Kidney epithelial cell (primary cell): ENCODE measurements at regions not wholly inside any gene's neighbourhood (a gene's known extent, or its start where the extent isn't known, plus 50 kb on each side); places are given as distances from the start of the nearest gene placed in this dataset.
"Not testable (repeated sequence)": the region's sequence is repeated elsewhere in the genome, so short reads cannot be mapped to it uniquely, and the experiment has no call there.

Experiments used
- DNase-seq: peaks from one replicate; pipeline ENCODE4 v3.0.0-alpha.2; 2010; ENCODE audit warnings: low read depth
- H3K27me3 ChIP-seq: 2 replicates; pipeline ENCODE4 v1.6.0; 2011; ENCODE audit warnings: low read length; ENCODE audit not compliant: control insufficient read depth, insufficient read depth
- H3K36me3 ChIP-seq: 2 replicates; pipeline ENCODE4 v1.5.1; 2011; ENCODE audit warnings: low read length; ENCODE audit not compliant: control insufficient read depth, insufficient read depth
- H3K4me3 ChIP-seq: 2 replicates; pipeline ENCODE4 v1.5.1; 2011; ENCODE audit warnings: low read depth, mild to moderate bottlenecking, control low read depth, low read length
- TF ChIP-seq, protein P1 (sequence below): IDR thresholded peaks from 2 replicates; pipeline ENCODE4 v1.5.1; 2011; ENCODE audit warnings: mild to moderate bottlenecking, moderate library complexity, low read length, control low read depth, inconsistent platforms; ENCODE audit not compliant: insufficient read depth, poor library complexity, severe bottlenecking

DNA sequence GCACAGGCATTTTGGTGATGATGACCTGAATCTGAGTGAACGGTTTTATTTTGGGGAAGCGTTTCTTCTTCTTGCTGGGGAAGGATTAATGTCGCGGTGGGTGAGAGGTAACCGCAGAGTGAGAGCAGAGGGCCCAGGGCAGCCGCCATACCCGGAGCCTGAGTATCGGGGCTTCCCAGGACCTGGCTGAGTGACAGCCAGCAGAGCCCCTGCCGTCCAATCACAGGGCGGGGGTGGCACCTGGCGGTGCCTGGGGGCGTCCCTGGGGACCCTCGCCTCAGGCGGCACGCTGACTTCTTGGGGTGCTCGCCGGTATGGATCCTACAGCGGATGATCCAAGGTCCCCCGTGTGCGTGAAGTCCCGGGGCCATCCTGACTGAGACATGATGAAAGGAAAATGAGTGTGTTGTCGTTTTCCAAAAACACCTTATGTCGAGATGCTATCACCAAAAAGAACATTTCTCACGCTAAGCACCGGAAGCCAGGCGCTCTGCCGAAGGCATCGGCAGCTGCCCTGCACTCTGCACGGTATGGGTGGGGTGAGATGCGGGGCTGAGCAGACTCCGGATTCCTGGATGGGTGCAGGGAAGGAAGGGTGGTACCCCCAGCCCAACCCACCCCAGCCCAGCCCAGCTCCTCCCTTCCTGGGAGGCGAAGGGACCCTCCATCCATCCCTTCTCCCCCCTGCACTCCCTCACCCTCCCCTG lies 227.9 kb upstream of the SHH start:
- TF ChIP-seq, protein P1, sequence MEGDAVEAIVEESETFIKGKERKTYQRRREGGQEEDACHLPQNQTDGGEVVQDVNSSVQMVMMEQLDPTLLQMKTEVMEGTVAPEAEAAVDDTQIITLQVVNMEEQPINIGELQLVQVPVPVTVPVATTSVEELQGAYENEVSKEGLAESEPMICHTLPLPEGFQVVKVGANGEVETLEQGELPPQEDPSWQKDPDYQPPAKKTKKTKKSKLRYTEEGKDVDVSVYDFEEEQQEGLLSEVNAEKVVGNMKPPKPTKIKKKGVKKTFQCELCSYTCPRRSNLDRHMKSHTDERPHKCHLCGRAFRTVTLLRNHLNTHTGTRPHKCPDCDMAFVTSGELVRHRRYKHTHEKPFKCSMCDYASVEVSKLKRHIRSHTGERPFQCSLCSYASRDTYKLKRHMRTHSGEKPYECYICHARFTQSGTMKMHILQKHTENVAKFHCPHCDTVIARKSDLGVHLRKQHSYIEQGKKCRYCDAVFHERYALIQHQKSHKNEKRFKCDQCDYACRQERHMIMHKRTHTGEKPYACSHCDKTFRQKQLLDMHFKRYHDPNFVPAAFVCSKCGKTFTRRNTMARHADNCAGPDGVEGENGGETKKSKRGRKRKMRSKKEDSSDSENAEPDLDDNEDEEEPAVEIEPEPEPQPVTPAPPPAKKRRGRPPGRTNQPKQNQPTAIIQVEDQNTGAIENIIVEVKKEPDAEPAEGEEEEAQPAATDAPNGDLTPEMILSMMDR: no peak
- no peak for DNase-seq
- no peak overlapping the region for H3K4me3 ChIP-seq

DNA sequence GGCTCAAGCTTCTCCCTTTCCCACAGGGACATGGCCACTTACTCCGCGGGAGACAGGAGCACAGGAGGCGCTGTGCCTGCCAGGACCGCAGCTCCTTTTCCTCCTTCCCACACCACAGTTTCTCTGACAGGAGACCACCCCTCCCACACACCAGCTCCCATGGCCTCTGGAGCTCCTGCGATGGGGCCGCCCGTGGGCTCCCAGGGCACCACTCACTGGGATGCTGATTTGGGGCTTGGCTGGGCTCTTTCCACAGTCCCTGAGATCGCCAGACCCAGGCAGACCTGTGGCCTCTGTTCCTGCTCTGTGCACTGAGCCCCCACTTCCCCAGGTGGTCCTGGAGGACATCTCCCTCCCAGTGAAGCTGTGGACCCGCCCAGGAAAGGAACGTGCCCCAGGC lies 226.9 kb upstream of the SHH start:
- TF ChIP-seq, protein P1: no peak
- no peak for DNase-seq
- H3K36me3 ChIP-seq: no peaks in the 10 kb centered on the region
- H3K27me3 ChIP-seq: peaks cover 7% of the 10 kb centered on the region
- H3K4me3 ChIP-seq: no peak overlapping the region

More for the DNA sequence above, 227.9 kb upstream of the SHH start:
- Histone ChIP-seq H3K36me3 (no peaks in the 10 kb centered on the region), H3K27me3 (peaks cover 7% of the 10 kb centered on the region)

DNA sequence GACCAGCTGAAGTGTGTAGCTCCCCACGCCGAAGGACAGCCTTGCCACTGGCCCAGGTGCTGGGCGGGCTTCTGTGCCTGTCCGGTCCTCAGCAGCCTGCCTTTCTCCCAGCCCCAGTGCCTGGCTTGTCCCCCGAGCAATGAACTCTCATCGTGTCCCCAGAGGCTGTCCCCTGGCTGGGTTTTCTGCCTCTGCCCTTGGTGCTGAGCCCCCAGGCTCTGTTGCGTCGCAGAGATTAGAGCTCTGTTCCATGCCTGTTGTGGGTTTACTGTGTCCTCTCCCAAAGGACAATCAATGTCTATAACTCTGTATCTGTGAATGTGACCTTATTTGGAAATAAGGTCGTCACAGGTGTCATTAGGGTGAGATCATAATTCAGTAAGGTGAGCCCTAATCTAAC lies 226.1 kb upstream of the SHH start:
- TF ChIP-seq, protein P1: no peak
- Histone ChIP-seq H3K36me3 (no peaks in the 10 kb centered on the region), H3K4me3 (no peak overlapping the region), H3K27me3 (peaks cover 7% of the 10 kb centered on the region)
- no peak for DNase-seq

DNA sequence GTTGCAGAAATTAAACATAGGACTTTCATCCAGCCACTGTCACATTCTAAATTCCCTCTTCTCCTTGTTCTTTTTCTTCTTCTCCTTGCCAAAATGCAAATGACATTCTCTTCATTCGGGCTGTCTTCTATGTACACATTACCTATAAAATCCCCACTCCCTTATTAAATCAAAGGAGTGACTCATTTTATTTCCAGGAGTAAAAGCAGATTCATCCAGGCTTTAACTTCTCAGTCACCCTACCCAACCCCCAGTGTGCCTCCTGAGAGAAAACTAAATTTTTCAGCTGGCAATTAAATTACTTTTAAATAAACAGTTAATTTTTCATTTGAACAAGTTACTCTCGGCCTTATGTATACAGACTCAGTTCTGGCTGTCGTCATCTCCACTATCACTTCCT lies 223.9 kb upstream of the SHH start:
- H3K36me3 ChIP-seq: no peaks in the 10 kb centered on the region
- no peak for DNase-seq
- TF ChIP-seq, protein P1: no peak

DNA sequence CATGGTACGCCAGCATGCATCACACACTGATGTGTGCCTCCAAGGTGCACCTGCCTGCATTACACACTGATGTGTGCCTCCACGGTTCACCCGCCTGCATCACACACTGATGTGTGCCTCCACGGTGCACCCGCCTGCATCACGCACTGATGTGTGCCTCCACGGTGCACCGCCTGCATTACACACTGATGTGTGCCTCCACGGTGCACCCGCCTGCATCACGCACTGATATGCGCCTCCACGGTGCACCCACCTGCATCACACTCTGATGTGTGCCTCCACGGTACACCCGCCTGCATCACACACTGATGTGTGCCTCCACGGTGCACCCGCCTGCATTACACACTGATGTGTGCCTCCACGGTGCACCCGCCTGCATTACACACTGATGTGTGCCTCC lies 223.1 kb upstream of the SHH start:
- DNase-seq, H3K36me3 ChIP-seq, H3K27me3 ChIP-seq, H3K4me3 ChIP-seq: not testable (repeated sequence)

More for the DNA sequence above, 223.9 kb upstream of the SHH start:
- Histone ChIP-seq H3K27me3 (peaks cover 3% of the 10 kb centered on the region), H3K4me3 (no peak overlapping the region)

DNA sequence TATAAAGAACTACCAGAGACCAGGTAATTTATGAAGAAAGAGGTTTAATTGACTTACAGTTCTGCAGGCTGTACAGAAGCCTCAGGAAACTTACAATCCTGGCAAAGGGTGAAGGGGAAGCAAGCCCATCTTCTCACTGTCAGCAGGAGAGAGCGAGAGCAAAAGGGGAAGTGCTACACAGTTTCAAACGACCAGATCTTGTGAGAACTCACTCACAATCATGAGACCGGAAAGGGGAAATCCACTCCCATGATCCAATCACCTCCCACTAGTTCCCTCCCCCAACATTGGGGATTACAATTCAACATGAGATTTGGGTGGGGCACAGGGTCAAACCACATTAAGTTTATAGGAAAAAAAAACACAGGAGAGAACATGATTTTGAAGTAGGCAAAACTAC lies 222.1 kb upstream of the SHH start:
- TF ChIP-seq, protein P1: no peak
- H3K36me3 ChIP-seq: no peaks in the 10 kb centered on the region
- no peak for DNase-seq
- peaks cover 3% of the 10 kb centered on the region for H3K27me3 ChIP-seq
- H3K4me3 ChIP-seq: no peak overlapping the region
